HCEC 1CT (cell line): ENCODE measurements at regions not wholly inside any gene's neighbourhood (a gene's known extent, or its start where the extent isn't known, plus 50 kb on each side); places are given as distances from the start of the nearest gene placed in this dataset.
A peak's percentile ranks its signal among the peaks of the same experiment; 100 is the strongest.

ENCODE experiments used
- DNase-seq: peaks from one replicate; pipeline ENCODE4 v3.0.0-alpha.2; 2017

GRCh38 chr5:14090755-14091154 lies 52.4 kb upstream of the TRIO start:
- DNase-seq: no peak

GRCh38 chr5:14090290-14090689 lies 52.9 kb upstream of the TRIO start:
- DNase-seq: peak; percentile 13

- no peak for DNase-seq
Measured at GRCh38 chr5:14089198-14089597, 53.9 kb upstream of the TRIO start.

GRCh38 chr5:14086261-14086660 lies 56.9 kb upstream of the TRIO start:
- peak; percentile 55 for DNase-seq

- DNase-seq: no peak
Measured at GRCh38 chr5:14082973-14083372, 60.2 kb upstream of the TRIO start.

- no peak for DNase-seq
Measured at GRCh38 chr5:14082523-14082922, 60.6 kb upstream of the TRIO start.

GRCh38 chr5:14081791-14082190 lies 61.4 kb upstream of the TRIO start:
- no peak for DNase-seq

- DNase-seq: no peak
Measured at GRCh38 chr5:14078716-14079115, 64.4 kb upstream of the TRIO start.

- DNase-seq: no peak
Measured at GRCh38 chr5:14077501-14077900, 65.6 kb upstream of the TRIO start.

- DNase-seq: no peak
Measured at GRCh38 chr5:14076561-14076960, 66.6 kb upstream of the TRIO start.

- no peak for DNase-seq
Measured at GRCh38 chr5:14075937-14076336, 67.2 kb upstream of the TRIO start.

GRCh38 chr5:14071433-14071832 lies 71.7 kb upstream of the TRIO start:
- DNase-seq: no peak

GRCh38 chr5:14069021-14069420 lies 74.1 kb upstream of the TRIO start:
- no peak for DNase-seq

GRCh38 chr5:14068136-14068535 lies 75.0 kb upstream of the TRIO start:
- no peak for DNase-seq

GRCh38 chr5:14066326-14066725 lies 76.8 kb upstream of the TRIO start:
- no peak for DNase-seq

GRCh38 chr5:14064841-14065240 lies 78.3 kb upstream of the TRIO start:
- peak; percentile 21 for DNase-seq

- no peak for DNase-seq
Measured at GRCh38 chr5:14063691-14064090, 79.5 kb upstream of the TRIO start.

- DNase-seq: peak; percentile 53
Measured at GRCh38 chr5:14063138-14063537, 80.0 kb upstream of the TRIO start.

GRCh38 chr5:14062178-14062577 lies 81.0 kb upstream of the TRIO start:
- DNase-seq: no peak

GRCh38 chr5:14061106-14061505 lies 82.0 kb upstream of the TRIO start:
- DNase-seq: no peak

GRCh38 chr5:14060218-14060617 lies 82.9 kb upstream of the TRIO start:
- no peak for DNase-seq

- DNase-seq: no peak
Measured at GRCh38 chr5:14059810-14060209, 83.3 kb upstream of the TRIO start.

- no peak for DNase-seq
Measured at GRCh38 chr5:14057289-14057688, 85.9 kb upstream of the TRIO start.

- no peak for DNase-seq
Measured at GRCh38 chr5:14056039-14056438, 87.1 kb upstream of the TRIO start.

GRCh38 chr5:14054965-14055963 lies 87.9 kb upstream of the TRIO start:
- peak; percentile 56 for DNase-seq
